AG04450 (cell line): ENCODE measurements at regions not wholly inside any gene's neighbourhood (a gene's known extent, or its start where the extent isn't known, plus 50 kb on each side); places are given as distances from the start of the nearest gene placed in this dataset.
"Not testable (repeated sequence)": the region's sequence is repeated elsewhere in the genome, so short reads cannot be mapped to it uniquely, and the experiment has no call there.

ENCODE experiments used
- CTCF ChIA-PET: fragments of 300-600, 350-600 bp; formaldehyde crosslinking; extraction: SDS; loops from one replicate; lab custom pipeline; 2022; ENCODE audit warnings: antibody characterized with exemption, inconsistent platforms; lab: Charles Lee
- POLR2A ChIA-PET: fragments of 350-600 bp; formaldehyde crosslinking; extraction: SDS; loops from one replicate; lab custom pipeline; 2021; ENCODE audit warnings: antibody characterized with exemption, inconsistent platforms; lab: Yijun Ruan, JAX
- DNase-seq: peaks from one replicate; pipeline ENCODE4 v3.0.0-alpha.2; 2011; ENCODE audit warnings: low read depth, low spot score
- H3K27ac ChIP-seq: one replicate; pipeline ENCODE4 v1.5.1; 2012; ENCODE audit warnings: low read depth, low read length, control low read depth
- H3K27me3 ChIP-seq: one replicate; pipeline ENCODE4 v1.6.0; 2012; ENCODE audit warnings: low read length; ENCODE audit not compliant: control insufficient read depth, insufficient read depth
- H3K4me3 ChIP-seq: 2 replicates; pipeline ENCODE4 v1.5.1; 2011; ENCODE audit warnings: mild to moderate bottlenecking, low read depth, low read length, control low read depth
- H3K9me3 ChIP-seq: 2 replicates; pipeline ENCODE4 v1.5.1; 2012; ENCODE audit warnings: low read length; ENCODE audit not compliant: control insufficient read depth, insufficient read depth
- TF ChIP-seq, protein P1 (sequence below): IDR thresholded peaks from 2 replicates; pipeline ENCODE4 v1.5.1; 2011; ENCODE audit warnings: low read depth, low read length, control low read depth, inconsistent platforms

DNA sequence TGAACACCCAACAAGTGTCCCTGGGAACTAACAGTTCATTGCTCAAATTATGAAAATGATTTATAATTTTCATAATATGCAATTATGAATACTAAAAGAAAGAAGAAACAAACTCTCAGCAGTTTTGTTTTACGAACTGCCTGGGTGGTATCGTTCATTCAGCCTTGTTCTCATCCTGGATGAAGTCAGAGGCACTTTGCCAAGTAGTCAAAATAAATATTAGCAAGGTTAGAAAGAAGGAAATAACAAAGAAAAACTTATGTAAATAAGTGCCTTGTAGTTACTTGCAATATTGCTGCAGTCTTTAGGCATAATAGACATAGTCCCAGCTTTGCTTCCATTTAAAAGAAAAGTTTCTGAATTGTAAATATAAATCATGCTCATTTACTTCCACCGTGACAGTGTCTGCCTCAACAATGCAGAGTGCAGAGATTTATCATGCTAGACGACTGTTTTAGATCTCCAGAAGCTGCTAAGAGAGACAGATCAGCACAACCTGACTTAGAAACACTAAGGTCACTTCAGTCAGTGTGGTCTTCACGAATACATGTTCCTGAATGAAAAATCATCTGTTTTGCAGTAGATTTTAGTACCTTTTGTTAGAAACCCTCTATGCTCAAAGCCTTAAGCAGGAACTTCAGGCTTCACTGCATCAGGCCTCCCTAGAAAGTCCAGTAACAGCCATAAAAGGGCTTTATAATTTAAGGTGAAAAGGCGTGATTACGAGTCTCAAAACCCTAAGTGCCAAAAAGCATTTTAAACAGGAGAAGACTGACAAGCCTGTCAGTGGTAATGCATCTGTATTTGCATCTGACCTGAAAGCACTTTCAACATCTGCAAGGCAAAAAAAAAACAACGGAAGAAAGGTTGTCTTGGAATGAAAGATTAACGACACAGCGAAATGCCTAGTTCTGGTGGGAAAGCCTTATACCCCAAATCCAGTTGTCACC is 92.1 kb downstream of the TMEM167A start:
- ChIA-PET CTCF (no interaction called here), POLR2A (no interaction called here)
- no peaks in the 10 kb centered on the region for H3K27me3 ChIP-seq
- no peaks in the 10 kb centered on the region for H3K9me3 ChIP-seq
- TF ChIP-seq, protein P1, sequence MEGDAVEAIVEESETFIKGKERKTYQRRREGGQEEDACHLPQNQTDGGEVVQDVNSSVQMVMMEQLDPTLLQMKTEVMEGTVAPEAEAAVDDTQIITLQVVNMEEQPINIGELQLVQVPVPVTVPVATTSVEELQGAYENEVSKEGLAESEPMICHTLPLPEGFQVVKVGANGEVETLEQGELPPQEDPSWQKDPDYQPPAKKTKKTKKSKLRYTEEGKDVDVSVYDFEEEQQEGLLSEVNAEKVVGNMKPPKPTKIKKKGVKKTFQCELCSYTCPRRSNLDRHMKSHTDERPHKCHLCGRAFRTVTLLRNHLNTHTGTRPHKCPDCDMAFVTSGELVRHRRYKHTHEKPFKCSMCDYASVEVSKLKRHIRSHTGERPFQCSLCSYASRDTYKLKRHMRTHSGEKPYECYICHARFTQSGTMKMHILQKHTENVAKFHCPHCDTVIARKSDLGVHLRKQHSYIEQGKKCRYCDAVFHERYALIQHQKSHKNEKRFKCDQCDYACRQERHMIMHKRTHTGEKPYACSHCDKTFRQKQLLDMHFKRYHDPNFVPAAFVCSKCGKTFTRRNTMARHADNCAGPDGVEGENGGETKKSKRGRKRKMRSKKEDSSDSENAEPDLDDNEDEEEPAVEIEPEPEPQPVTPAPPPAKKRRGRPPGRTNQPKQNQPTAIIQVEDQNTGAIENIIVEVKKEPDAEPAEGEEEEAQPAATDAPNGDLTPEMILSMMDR, result no peak
- no peak overlapping the region for H3K4me3 ChIP-seq
- H3K27ac ChIP-seq, result no peak overlapping the region
- DNase-seq, result no peak

- CTCF ChIA-PET, result no interaction called here
- Histone ChIP-seq H3K27me3 (no peaks in the 10 kb centered on the region), H3K4me3 (no peak overlapping the region), H3K27ac (no peak overlapping the region), H3K9me3 (no peaks in the 10 kb centered on the region)
- POLR2A ChIA-PET, result no interaction called here
- TF ChIP-seq, protein P1, result no peak
- DNase-seq, result no peak
These were observed 94.3 kb downstream of the TMEM167A start for GRCh38 chr5:82982846-82983245.

- H3K4me3 ChIP-seq, POLR2A ChIA-PET, H3K27ac ChIP-seq, DNase-seq, H3K27me3 ChIP-seq, CTCF ChIA-PET: not testable (repeated sequence)
- H3K9me3 ChIP-seq, result peaks cover 15% of the 10 kb centered on the region; the same call in 1 of the 2 replicates
These were observed 100.3 kb downstream of the TMEM167A start for GRCh38 chr5:82976887-82977286.

- DNase-seq, result no peak
These were observed 101.4 kb downstream of the TMEM167A start for GRCh38 chr5:82975812-82976211.

DNA sequence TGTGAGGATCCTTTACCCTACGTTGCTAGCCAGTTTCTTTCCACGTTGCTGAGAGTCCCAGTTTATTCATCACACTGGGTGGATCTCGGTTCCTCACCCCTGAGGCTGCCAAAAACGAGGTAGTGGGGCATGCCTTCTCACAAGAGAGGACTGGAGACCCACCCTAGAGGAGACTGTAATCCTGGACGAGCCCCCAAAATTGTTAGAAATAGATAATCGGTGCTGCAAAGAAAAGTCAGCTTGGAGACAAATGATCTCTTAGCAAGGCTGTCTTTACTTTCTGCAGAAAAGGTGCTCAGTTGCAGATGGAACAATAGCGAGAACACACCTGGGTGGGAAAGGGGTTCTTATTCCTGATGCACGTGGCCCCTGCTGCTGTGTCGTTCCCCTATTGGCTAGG is 101.8 kb downstream of the TMEM167A start:
- no peak overlapping the region for H3K4me3 ChIP-seq
- no peaks in the 10 kb centered on the region for H3K27me3 ChIP-seq
- no peak for DNase-seq
- H3K27ac ChIP-seq, result no peak overlapping the region
- POLR2A ChIA-PET, result no interaction called here
- H3K9me3 ChIP-seq, result peaks cover 15% of the 10 kb centered on the region; the same call in 1 of the 2 replicates
- CTCF ChIA-PET, result no interaction called here
- TF ChIP-seq, protein P1, result no peak

More at GRCh38 chr5:82975812-82976211, 101.4 kb downstream of the TMEM167A start:
- CTCF ChIA-PET, result no interaction called here
- Histone ChIP-seq H3K27ac (no peak overlapping the region), H3K9me3 (peaks cover 15% of the 10 kb centered on the region; the same call in 1 of the 2 replicates), H3K4me3 (no peak overlapping the region), H3K27me3 (no peaks in the 10 kb centered on the region)
- TF ChIP-seq, protein P1, result no peak
- POLR2A ChIA-PET, result no interaction called here

DNA sequence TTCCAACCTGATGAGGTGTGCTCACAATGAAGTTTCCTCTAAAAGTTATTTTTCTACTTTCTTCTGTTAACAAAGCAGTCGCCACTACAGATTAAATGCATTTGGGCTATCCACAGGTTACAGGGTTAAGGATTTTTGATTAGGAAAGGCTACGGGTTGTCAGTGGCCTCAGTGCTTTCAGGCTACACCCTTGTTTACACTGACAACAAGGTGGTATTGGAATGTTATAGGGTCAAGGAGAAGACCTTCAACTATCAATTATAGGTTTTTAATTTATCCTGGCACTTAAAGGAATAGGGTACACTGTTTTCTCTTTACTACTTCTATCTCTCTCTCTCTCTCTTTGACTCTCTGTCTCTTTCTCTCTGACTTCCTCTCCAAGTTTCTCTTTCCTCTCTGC is 102.8 kb downstream of the TMEM167A start:
- CTCF ChIA-PET, result not testable (repeated sequence)

More for the DNA sequence above, 102.8 kb downstream of the TMEM167A start:
- peaks cover 15% of the 10 kb centered on the region; the same call in 1 of the 2 replicates for H3K9me3 ChIP-seq
- POLR2A ChIA-PET, H3K27ac ChIP-seq, H3K4me3 ChIP-seq, H3K27me3 ChIP-seq, DNase-seq: not testable (repeated sequence)
